Stimulated activated memory B cell treated with anti-CD40 and anti-IgM and Interleukin-4, amounts not matched to agents 10 μg/mL and 1 μg/mL and 100 μg/mL, for 72 hours (primary cell): ENCODE measurements at regions not wholly inside any gene's neighbourhood (a gene's known extent, or its start where the extent isn't known, plus 50 kb on each side); places are given as distances from the start of the nearest gene placed in this dataset.

Source experiments
- ATAC-seq: fragments of 150-1000 bp; cut with Tn5 transposase; 2 replicates; pipeline ENCODE4 v1.10.0; 2021
- H3K27ac Mint-ChIP-seq: one replicate; pipeline ENCODE4 v1.8.0; 2022; ENCODE audit warnings: mild to moderate bottlenecking, mixed read lengths
- H3K27me3 Mint-ChIP-seq: one replicate; pipeline ENCODE4 v1.8.0; 2022; ENCODE audit warnings: mixed read lengths
- H3K36me3 Mint-ChIP-seq: one replicate; pipeline ENCODE4 v1.8.0; 2022; ENCODE audit warnings: mixed read lengths
- H3K4me1 Mint-ChIP-seq: one replicate; pipeline ENCODE4 v1.8.0; 2022; ENCODE audit warnings: mixed read lengths
- H3K4me3 Mint-ChIP-seq: one replicate; pipeline ENCODE4 v1.8.0; 2022; ENCODE audit warnings: mild to moderate bottlenecking, moderate library complexity, mixed read lengths
- H3K9me3 Mint-ChIP-seq: one replicate; pipeline ENCODE4 v1.8.0; 2022; ENCODE audit warnings: mixed read lengths

GRCh38 chr4:135838889-135839288 lies 1637.3 kb upstream of the PABPC4L start:
- H3K36me3 Mint-ChIP-seq, result no peaks in the 10 kb centered on the region
- H3K9me3 Mint-ChIP-seq, result no peaks in the 10 kb centered on the region
- H3K27ac Mint-ChIP-seq, result no peak overlapping the region
- H3K27me3 Mint-ChIP-seq, result no peaks in the 10 kb centered on the region
- no peak for ATAC-seq
- H3K4me3 Mint-ChIP-seq, result no peak overlapping the region
- no peaks in the 10 kb centered on the region for H3K4me1 Mint-ChIP-seq

GRCh38 chr4:135834471-135834870 lies 1632.9 kb upstream of the PABPC4L start:
- Mint-ChIP-seq H3K4me3 (no peak overlapping the region), H3K4me1 (no peaks in the 10 kb centered on the region), H3K9me3 (no peaks in the 10 kb centered on the region), H3K27me3 (no peaks in the 10 kb centered on the region), H3K27ac (no peak overlapping the region), H3K36me3 (no peaks in the 10 kb centered on the region)
- ATAC-seq, result no peak

GRCh38 chr4:135833529-135833928 lies 1631.9 kb upstream of the PABPC4L start:
- H3K27me3 Mint-ChIP-seq, result no peaks in the 10 kb centered on the region
- ATAC-seq, result no peak
- no peaks in the 10 kb centered on the region for H3K36me3 Mint-ChIP-seq
- no peaks in the 10 kb centered on the region for H3K9me3 Mint-ChIP-seq
- no peak overlapping the region for H3K27ac Mint-ChIP-seq
- no peak overlapping the region for H3K4me3 Mint-ChIP-seq
- H3K4me1 Mint-ChIP-seq, result no peaks in the 10 kb centered on the region

- no peaks in the 10 kb centered on the region for H3K27me3 Mint-ChIP-seq
- H3K36me3 Mint-ChIP-seq, result no peaks in the 10 kb centered on the region
- H3K4me1 Mint-ChIP-seq, result no peaks in the 10 kb centered on the region
- H3K4me3 Mint-ChIP-seq, result no peak overlapping the region
- no peak for ATAC-seq
- peaks cover 2% of the 10 kb centered on the region for H3K9me3 Mint-ChIP-seq
- no peak overlapping the region for H3K27ac Mint-ChIP-seq
These were observed 1623.2 kb upstream of the PABPC4L start for GRCh38 chr4:135824759-135825296.

GRCh38 chr4:135804785-135805184 lies 1603.2 kb upstream of the PABPC4L start:
- no peak overlapping the region for H3K4me3 Mint-ChIP-seq
- H3K9me3 Mint-ChIP-seq, result no peaks in the 10 kb centered on the region
- ATAC-seq, result no peak
- no peaks in the 10 kb centered on the region for H3K4me1 Mint-ChIP-seq
- no peak overlapping the region for H3K27ac Mint-ChIP-seq
- H3K36me3 Mint-ChIP-seq, result no peaks in the 10 kb centered on the region
- H3K27me3 Mint-ChIP-seq, result no peaks in the 10 kb centered on the region

GRCh38 chr4:135777361-135777760 lies 1575.8 kb upstream of the PABPC4L start:
- peaks cover 3% of the 10 kb centered on the region for H3K9me3 Mint-ChIP-seq
- no peak overlapping the region for H3K4me3 Mint-ChIP-seq
- H3K27me3 Mint-ChIP-seq, result no peaks in the 10 kb centered on the region
- no peaks in the 10 kb centered on the region for H3K4me1 Mint-ChIP-seq
- no peak for ATAC-seq
- no peak overlapping the region for H3K27ac Mint-ChIP-seq
- H3K36me3 Mint-ChIP-seq, result no peaks in the 10 kb centered on the region

- peaks cover 3% of the 10 kb centered on the region for H3K9me3 Mint-ChIP-seq
- no peaks in the 10 kb centered on the region for H3K4me1 Mint-ChIP-seq
- no peak overlapping the region for H3K4me3 Mint-ChIP-seq
- no peak overlapping the region for H3K27ac Mint-ChIP-seq
- no peak for ATAC-seq
- no peaks in the 10 kb centered on the region for H3K36me3 Mint-ChIP-seq
- H3K27me3 Mint-ChIP-seq, result no peaks in the 10 kb centered on the region
These were observed 1574.3 kb upstream of the PABPC4L start for GRCh38 chr4:135775909-135776308.

- H3K36me3 Mint-ChIP-seq, result no peaks in the 10 kb centered on the region
- H3K27ac Mint-ChIP-seq, result no peak overlapping the region
- no peaks in the 10 kb centered on the region for H3K4me1 Mint-ChIP-seq
- no peak overlapping the region for H3K4me3 Mint-ChIP-seq
- ATAC-seq, result no peak
- no peaks in the 10 kb centered on the region for H3K27me3 Mint-ChIP-seq
- H3K9me3 Mint-ChIP-seq, result peaks cover 5% of the 10 kb centered on the region
These were observed 1568.9 kb upstream of the PABPC4L start for GRCh38 chr4:135770505-135770904.

- no peaks in the 10 kb centered on the region for H3K36me3 Mint-ChIP-seq
- no peak for ATAC-seq
- no peaks in the 10 kb centered on the region for H3K27me3 Mint-ChIP-seq
- no peak overlapping the region for H3K4me3 Mint-ChIP-seq
- H3K27ac Mint-ChIP-seq, result no peak overlapping the region
- H3K4me1 Mint-ChIP-seq, result no peaks in the 10 kb centered on the region
- H3K9me3 Mint-ChIP-seq, result peaks cover 11% of the 10 kb centered on the region
These were observed 1543.3 kb upstream of the PABPC4L start for GRCh38 chr4:135744928-135745327.

- Mint-ChIP-seq H3K27ac (no peak overlapping the region), H3K4me3 (no peak overlapping the region), H3K9me3 (peaks cover 9% of the 10 kb centered on the region), H3K36me3 (no peaks in the 10 kb centered on the region), H3K27me3 (no peaks in the 10 kb centered on the region), H3K4me1 (no peaks in the 10 kb centered on the region)
- ATAC-seq, result no peak
These were observed 1540.0 kb upstream of the PABPC4L start for GRCh38 chr4:135741583-135741982.

- Mint-ChIP-seq H3K9me3 (peaks cover 9% of the 10 kb centered on the region), H3K4me3 (no peak overlapping the region), H3K36me3 (no peaks in the 10 kb centered on the region), H3K4me1 (no peaks in the 10 kb centered on the region), H3K27me3 (no peaks in the 10 kb centered on the region), H3K27ac (no peak overlapping the region)
- no peak for ATAC-seq
These were observed 1537.8 kb upstream of the PABPC4L start for GRCh38 chr4:135739354-135739753.

GRCh38 chr4:135735512-135735911 lies 1533.9 kb upstream of the PABPC4L start:
- no peak for ATAC-seq
- Mint-ChIP-seq H3K27ac (no peak overlapping the region), H3K36me3 (no peaks in the 10 kb centered on the region), H3K4me1 (no peaks in the 10 kb centered on the region), H3K27me3 (no peaks in the 10 kb centered on the region), H3K9me3 (peaks cover 3% of the 10 kb centered on the region), H3K4me3 (no peak overlapping the region)

- H3K4me1 Mint-ChIP-seq, result no peaks in the 10 kb centered on the region
- H3K4me3 Mint-ChIP-seq, result no peak overlapping the region
- H3K9me3 Mint-ChIP-seq, result no peaks in the 10 kb centered on the region
- H3K27me3 Mint-ChIP-seq, result no peaks in the 10 kb centered on the region
- ATAC-seq, result no peak
- H3K27ac Mint-ChIP-seq, result no peak overlapping the region
- H3K36me3 Mint-ChIP-seq, result no peaks in the 10 kb centered on the region
These were observed 1530.9 kb upstream of the PABPC4L start for GRCh38 chr4:135732448-135732847.

GRCh38 chr4:135731682-135732081 lies 1530.1 kb upstream of the PABPC4L start:
- no peak overlapping the region for H3K27ac Mint-ChIP-seq
- H3K4me1 Mint-ChIP-seq, result no peaks in the 10 kb centered on the region
- no peaks in the 10 kb centered on the region for H3K27me3 Mint-ChIP-seq
- no peaks in the 10 kb centered on the region for H3K9me3 Mint-ChIP-seq
- no peak overlapping the region for H3K4me3 Mint-ChIP-seq
- no peaks in the 10 kb centered on the region for H3K36me3 Mint-ChIP-seq
- no peak for ATAC-seq

GRCh38 chr4:135724421-135724820 lies 1522.8 kb upstream of the PABPC4L start:
- H3K27ac Mint-ChIP-seq, result no peak overlapping the region
- no peaks in the 10 kb centered on the region for H3K27me3 Mint-ChIP-seq
- H3K36me3 Mint-ChIP-seq, result no peaks in the 10 kb centered on the region
- H3K4me1 Mint-ChIP-seq, result no peaks in the 10 kb centered on the region
- no peak for ATAC-seq
- H3K4me3 Mint-ChIP-seq, result no peak overlapping the region
- H3K9me3 Mint-ChIP-seq, result no peaks in the 10 kb centered on the region

- H3K27me3 Mint-ChIP-seq, result no peaks in the 10 kb centered on the region
- H3K36me3 Mint-ChIP-seq, result no peaks in the 10 kb centered on the region
- H3K9me3 Mint-ChIP-seq, result no peaks in the 10 kb centered on the region
- no peak overlapping the region for H3K4me3 Mint-ChIP-seq
- H3K27ac Mint-ChIP-seq, result no peak overlapping the region
- ATAC-seq, result no peak
- no peaks in the 10 kb centered on the region for H3K4me1 Mint-ChIP-seq
These were observed 1516.4 kb upstream of the PABPC4L start for GRCh38 chr4:135718019-135718418.

GRCh38 chr4:135705343-135705742 lies 1503.8 kb upstream of the PABPC4L start:
- Mint-ChIP-seq H3K36me3 (no peaks in the 10 kb centered on the region), H3K4me1 (no peaks in the 10 kb centered on the region), H3K4me3 (no peak overlapping the region), H3K27me3 (no peaks in the 10 kb centered on the region), H3K9me3 (peaks cover 4% of the 10 kb centered on the region), H3K27ac (no peak overlapping the region)
- ATAC-seq, result no peak
